GM12875 (cell line): ENCODE measurements at regions not wholly inside any gene's neighbourhood (a gene's known extent, or its start where the extent isn't known, plus 50 kb on each side); places are given as distances from the start of the nearest gene placed in this dataset.

Experiments
- H3K4me3 ChIP-seq: one replicate; pipeline ENCODE4 v1.5.1; 2011; ENCODE audit warnings: low read depth, low read length, control low read depth
- TF ChIP-seq, protein P1 (sequence below): IDR thresholded peaks from 2 replicates; pipeline ENCODE4 v1.5.1; 2011; ENCODE audit warnings: low read depth, mild to moderate bottlenecking, control low read depth, inconsistent platforms, low read length, moderate library complexity, borderline replicate concordance; ENCODE audit not compliant: insufficient read depth

DNA sequence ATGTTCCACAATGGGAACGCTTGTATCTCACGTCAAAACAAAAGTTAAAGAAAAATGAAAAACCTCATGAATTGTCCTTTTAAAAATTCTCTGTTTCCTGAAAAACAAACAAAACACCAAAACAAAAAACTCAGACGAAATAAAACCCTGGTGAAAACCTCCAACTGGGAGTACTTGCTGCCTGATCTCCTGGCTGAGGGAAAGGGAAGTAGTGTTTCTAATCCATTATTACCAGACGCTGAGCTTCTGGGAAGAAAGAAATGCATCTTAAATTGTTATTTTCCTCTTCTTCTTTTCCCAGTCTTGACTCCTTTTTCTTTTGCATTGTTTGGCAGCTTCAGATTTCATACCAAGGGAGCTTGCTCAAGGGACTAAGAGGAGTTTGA, 243.2 kb upstream of the RGMA start:
- TF ChIP-seq, protein P1, sequence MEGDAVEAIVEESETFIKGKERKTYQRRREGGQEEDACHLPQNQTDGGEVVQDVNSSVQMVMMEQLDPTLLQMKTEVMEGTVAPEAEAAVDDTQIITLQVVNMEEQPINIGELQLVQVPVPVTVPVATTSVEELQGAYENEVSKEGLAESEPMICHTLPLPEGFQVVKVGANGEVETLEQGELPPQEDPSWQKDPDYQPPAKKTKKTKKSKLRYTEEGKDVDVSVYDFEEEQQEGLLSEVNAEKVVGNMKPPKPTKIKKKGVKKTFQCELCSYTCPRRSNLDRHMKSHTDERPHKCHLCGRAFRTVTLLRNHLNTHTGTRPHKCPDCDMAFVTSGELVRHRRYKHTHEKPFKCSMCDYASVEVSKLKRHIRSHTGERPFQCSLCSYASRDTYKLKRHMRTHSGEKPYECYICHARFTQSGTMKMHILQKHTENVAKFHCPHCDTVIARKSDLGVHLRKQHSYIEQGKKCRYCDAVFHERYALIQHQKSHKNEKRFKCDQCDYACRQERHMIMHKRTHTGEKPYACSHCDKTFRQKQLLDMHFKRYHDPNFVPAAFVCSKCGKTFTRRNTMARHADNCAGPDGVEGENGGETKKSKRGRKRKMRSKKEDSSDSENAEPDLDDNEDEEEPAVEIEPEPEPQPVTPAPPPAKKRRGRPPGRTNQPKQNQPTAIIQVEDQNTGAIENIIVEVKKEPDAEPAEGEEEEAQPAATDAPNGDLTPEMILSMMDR = no peak
- no peak overlapping the region for H3K4me3 ChIP-seq

DNA sequence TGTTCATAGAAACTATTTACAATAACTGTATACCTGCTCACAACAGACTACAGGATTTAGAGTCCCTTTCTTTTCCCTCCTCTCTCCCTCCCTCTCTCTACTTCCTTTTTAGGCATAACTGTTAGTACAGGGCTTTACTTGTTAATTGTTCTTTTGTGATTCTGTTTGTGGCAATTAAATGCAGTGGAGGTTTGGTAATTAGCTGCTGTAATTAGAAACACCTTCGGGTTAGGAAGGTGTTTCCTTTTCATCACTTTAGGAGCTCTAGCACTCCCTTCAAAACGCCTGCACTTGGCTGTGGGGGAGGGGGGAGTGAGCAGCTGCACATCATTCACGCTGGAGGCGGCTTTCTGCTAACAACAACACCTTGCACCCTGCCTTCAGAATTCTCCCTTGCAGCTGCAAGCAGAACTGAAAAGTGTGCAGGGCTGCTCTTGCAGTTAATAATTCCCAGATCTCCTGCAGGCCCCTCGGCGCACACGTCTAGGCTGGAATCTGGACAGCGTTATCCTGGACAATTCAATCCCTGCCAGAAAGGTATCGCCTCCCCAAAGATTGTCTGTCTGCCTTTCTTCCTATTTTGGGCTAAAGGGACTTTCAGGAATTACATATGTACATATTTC, 242.6 kb upstream of the RGMA start:
- H3K4me3 ChIP-seq = no peak overlapping the region
- TF ChIP-seq, protein P1 = no peak

DNA sequence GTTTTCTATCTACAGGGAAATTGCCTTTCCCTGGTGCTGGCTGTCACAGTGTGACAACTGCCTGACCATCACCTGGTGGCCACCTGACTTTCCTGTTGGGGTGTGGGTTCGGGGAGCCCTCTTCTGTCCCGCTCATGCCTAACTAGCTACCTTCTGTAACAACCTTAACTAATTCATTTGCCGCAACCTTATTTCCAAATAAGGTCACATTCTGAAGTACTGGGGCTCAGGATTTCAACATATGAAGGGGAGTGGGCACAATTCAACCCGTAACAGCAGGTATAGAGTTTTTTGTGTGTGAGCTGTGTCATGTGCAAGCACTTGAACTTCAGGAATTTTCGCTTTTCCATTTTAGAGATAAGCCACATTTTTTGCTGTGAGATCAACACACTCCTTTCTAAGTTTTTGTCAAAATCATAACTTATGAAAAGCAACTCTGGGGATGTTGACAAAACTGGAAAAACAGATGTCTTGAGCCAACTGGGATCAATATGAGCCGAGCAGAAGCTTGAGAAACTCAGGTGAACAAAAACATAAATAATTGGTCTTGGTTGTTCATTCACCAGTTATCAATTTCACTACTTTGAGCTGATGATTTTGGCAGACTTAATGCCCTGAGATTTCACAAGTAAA, 242.0 kb upstream of the RGMA start:
- TF ChIP-seq, protein P1 = no peak
- H3K4me3 ChIP-seq = no peak overlapping the region

DNA sequence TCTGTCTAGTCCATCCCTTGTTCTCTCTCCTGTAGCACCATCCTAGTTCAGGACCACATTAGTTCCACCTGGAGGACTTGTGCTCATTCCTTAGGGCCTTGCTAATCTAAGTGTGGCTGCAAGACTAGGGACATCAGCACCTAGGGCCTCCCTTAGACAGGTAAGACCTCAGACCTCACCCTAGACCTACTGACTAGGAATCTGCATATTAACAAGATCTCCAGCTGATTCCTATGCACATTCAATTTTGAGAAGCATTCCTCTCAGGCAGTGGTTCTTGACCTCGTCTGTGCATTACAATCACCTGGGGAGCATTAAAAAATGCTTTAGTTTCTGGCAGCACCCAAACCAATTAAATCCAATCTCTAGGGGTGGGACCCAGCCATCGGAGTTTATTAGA, 238.4 kb upstream of the RGMA start:
- no peak overlapping the region for H3K4me3 ChIP-seq
- TF ChIP-seq, protein P1 = no peak

DNA sequence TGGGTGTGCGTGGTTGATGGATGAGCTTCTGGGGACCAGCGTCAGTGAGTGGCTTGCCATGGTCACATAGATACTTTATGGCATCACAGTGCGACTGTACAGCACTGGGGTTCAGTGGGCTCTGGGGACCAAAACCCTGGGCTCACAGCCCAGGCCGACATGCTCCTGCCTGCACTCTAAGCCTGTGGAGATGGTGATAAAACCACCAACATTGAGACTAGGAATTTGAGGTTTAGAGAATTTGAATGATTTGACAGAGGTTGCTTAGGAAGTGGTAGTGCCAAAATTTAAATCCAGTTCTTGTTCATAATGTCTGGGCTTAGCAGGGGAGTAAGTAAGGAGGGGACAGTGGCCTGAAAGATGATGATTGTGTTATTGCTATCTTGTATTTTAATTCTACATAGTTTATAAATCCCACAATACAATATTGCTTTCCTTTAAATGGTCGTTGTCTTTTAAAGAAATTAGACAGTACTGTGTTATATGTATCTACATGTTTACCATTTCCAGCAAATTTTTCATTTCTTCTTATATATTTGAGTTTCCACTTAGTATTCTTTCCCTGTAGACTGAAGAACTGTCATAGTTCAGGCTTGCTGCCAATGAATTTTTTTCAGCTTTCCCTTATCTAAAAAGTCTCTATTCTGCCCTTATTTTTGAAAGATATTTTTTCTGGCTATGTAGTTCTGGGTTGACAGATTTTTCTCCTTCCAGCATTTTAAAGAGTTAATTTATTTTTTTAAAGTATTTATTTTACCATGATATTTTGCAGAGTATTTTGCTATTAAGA, 235.4 kb upstream of the RGMA start:
- no peak overlapping the region for H3K4me3 ChIP-seq
- TF ChIP-seq, protein P1 = no peak

DNA sequence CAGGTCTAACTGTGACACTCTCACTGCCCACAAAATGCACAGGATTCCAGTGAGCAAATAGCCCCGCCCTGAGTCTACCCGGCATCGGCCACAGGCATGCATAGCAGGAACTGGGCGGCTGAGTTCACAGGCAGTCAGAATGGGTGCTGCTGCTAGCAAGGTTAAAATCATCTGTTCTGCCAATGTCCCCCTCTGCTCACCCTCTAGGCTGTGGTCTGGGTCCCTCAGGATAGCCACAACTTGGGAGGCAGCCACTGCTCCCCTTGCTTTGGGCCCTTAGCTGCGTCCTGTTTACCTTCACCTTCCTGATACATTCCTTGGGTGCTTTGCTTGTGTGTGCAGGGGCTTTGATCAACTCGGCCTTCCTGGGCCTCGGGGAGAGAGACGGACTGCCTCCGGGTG, 232.9 kb upstream of the RGMA start:
- TF ChIP-seq, protein P1 = no peak

More for the DNA sequence above, 232.9 kb upstream of the RGMA start:
- no peak overlapping the region for H3K4me3 ChIP-seq
